Type B pancreatic cell (in vitro differentiated cells): ENCODE measurements at regions not wholly inside any gene's neighbourhood (a gene's known extent, or its start where the extent isn't known, plus 50 kb on each side); places are given as distances from the start of the nearest gene placed in this dataset.

Experiments used
- DNase-seq: peaks from one replicate; pipeline ENCODE4 v3.0.0; 2021; ENCODE audit warnings: mixed read lengths; ENCODE audit not compliant: unreplicated experiment; ENCODE audit errors: extremely low spot score
- H3K27ac Mint-ChIP-seq: 2 replicates; pipeline ENCODE4 v1.8.0; 2021; ENCODE audit warnings: mild to moderate bottlenecking, mixed read lengths
- H3K27me3 Mint-ChIP-seq: 2 replicates; pipeline ENCODE4 v1.8.0; 2021; ENCODE audit warnings: mixed read lengths
- H3K36me3 Mint-ChIP-seq: 2 replicates; pipeline ENCODE4 v1.8.0; 2021; ENCODE audit warnings: mixed read lengths
- H3K4me1 Mint-ChIP-seq: one replicate; pipeline ENCODE4 v1.8.0; 2021; ENCODE audit warnings: mixed read lengths; ENCODE audit not compliant: unreplicated experiment
- H3K4me3 Mint-ChIP-seq: 2 replicates; pipeline ENCODE4 v1.8.0; 2021; ENCODE audit warnings: mild to moderate bottlenecking, mixed read lengths
- H3K9me3 Mint-ChIP-seq: 2 replicates; pipeline ENCODE4 v1.8.0; 2021; ENCODE audit warnings: mixed read lengths
- TF ChIP-seq, protein P1 (sequence below): fragments of 200-600 bp; sonication (generic); conservative IDR thresholded peaks from 2 replicates; pipeline ENCODE4 v1.5.0; 2021; ENCODE audit warnings: antibody characterized with exemption, mild to moderate bottlenecking

DNA sequence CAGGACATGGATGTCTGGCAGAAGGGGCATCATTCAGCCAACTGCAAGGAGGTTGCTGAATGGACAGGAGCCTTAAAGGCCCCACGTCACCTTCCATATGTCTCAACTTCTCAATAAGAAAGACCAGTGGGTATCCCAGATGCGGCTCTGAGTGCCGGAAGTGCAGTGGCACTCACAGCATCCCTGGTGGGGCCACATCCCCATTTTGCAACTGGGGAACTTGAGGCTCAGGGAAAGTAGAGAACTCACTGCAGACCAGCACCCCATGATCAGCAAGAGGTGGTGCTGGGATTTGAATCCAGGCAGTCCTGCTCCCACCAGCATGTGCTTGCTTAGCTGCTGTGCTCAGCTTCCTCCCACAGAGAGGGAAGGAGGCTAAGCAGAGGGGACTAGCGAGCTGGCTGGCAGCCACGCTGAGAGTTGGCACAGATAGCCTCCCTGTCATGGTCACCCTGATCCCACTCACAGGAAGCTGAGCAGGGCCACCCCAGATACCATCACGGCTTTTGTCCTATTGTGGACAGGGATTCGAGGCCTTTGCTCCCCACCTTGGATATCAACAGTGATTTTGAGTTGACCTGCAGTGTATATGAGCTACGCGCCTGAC lies 294.2 kb upstream of the FOXF1 start:
- Mint-ChIP-seq H3K36me3 (no peaks in the 10 kb centered on the region), H3K4me1 (peaks cover 13% of the 10 kb centered on the region), H3K4me3 (no peak overlapping the region), H3K27me3 (peaks cover 44% of the 10 kb centered on the region), H3K9me3 (peaks cover 10% of the 10 kb centered on the region), H3K27ac (no peak overlapping the region)
- no peak for DNase-seq
- TF ChIP-seq, protein P1, sequence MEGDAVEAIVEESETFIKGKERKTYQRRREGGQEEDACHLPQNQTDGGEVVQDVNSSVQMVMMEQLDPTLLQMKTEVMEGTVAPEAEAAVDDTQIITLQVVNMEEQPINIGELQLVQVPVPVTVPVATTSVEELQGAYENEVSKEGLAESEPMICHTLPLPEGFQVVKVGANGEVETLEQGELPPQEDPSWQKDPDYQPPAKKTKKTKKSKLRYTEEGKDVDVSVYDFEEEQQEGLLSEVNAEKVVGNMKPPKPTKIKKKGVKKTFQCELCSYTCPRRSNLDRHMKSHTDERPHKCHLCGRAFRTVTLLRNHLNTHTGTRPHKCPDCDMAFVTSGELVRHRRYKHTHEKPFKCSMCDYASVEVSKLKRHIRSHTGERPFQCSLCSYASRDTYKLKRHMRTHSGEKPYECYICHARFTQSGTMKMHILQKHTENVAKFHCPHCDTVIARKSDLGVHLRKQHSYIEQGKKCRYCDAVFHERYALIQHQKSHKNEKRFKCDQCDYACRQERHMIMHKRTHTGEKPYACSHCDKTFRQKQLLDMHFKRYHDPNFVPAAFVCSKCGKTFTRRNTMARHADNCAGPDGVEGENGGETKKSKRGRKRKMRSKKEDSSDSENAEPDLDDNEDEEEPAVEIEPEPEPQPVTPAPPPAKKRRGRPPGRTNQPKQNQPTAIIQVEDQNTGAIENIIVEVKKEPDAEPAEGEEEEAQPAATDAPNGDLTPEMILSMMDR: no peak

DNA sequence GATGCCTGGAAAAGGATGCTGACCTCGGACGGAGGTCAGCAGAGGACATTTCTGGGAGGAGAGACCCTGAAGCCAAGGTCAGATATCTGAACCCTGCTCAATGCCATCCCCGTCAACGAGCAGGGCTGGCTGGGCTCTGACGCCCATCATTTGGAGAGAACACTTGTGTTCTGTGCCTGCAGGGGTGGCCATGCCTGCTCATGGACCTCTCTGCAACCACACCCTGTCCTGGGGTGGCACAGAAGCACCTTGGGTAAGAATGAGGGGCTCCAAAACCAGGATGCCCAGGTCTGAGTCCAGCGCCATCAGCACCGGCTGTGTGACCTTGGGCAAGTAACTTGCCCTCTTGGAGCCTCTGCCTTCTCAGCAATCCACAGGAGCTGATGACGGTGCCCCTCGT lies 293.7 kb upstream of the FOXF1 start:
- Mint-ChIP-seq H3K4me3 (no peak overlapping the region), H3K9me3 (peaks cover 10% of the 10 kb centered on the region), H3K36me3 (no peaks in the 10 kb centered on the region), H3K27me3 (peaks cover 49% of the 10 kb centered on the region), H3K27ac (no peak overlapping the region), H3K4me1 (peaks cover 13% of the 10 kb centered on the region)
- DNase-seq: no peak
- TF ChIP-seq, protein P1: no peak

DNA sequence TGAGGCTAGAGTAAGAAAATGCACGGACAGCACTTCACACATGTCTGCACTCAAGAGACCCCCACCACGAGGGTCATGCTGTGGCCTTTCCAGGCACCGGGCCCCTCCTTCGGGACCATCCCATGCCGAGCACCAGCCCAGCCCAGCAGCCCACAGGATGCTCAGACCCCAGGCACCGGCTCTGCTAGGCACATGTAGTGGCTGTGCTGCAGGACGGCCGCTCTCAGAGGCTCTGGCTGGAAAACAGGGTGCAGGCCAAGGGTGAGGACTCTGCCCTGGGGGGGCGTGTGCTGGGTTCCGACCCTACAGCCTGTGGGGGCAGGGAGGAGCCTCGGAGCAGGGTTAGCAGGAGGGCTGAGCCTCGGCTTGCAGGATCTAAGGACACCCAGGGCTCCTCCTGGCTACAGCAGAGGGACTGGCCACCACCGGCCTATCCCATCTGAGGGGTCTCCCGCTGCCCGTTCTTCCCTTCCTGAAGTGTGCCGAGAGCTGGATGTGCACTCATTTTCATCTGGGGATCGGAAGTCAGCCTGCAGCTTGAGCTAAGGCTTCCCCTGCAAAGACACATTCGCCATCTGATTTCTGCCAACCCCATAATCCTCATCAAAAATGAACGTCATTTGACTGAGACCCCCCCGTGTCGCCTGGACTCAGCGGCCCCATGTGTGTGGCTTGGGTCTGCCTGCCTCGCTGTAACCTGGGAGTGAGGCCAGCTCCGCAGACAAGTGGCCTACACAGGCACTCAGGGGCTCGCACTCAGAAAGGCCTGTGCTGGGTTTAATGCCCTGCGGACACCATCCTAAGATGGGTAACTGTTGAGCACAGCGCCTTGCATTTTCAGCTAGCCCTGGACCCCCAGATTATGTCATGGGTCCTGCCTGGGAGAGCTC lies 293.1 kb upstream of the FOXF1 start:
- peaks cover 13% of the 10 kb centered on the region for H3K4me1 Mint-ChIP-seq
- H3K4me3 Mint-ChIP-seq: no peak overlapping the region
- TF ChIP-seq, protein P1: no peak
- no peaks in the 10 kb centered on the region for H3K36me3 Mint-ChIP-seq
- peaks cover 7% of the 10 kb centered on the region for H3K9me3 Mint-ChIP-seq
- DNase-seq: no peak
- H3K27ac Mint-ChIP-seq: no peak overlapping the region
- H3K27me3 Mint-ChIP-seq: peaks cover 55% of the 10 kb centered on the region

DNA sequence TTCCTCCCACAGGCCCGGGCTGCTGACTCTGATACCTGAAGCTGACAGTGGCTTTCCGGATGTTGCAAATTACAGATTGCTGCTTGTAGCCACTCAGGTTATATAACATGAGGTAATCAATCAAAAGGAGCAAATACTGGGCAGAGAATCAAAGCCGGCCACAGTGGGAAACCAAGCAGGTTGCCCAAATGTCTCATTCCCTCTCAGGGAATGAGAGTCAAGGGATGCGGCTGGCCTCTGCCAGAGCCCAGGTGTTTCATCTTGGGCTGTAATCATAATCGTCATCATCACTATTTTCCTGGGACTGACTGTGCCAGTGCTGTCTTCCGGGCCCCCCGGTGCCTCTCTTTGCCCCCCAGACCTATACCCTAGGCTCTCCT lies 292.4 kb upstream of the FOXF1 start:
- peaks cover 53% of the 10 kb centered on the region for H3K27me3 Mint-ChIP-seq
- no peak for DNase-seq
- TF ChIP-seq, protein P1: no peak
- H3K36me3 Mint-ChIP-seq: no peaks in the 10 kb centered on the region
- no peak overlapping the region for H3K4me3 Mint-ChIP-seq
- H3K4me1 Mint-ChIP-seq: peaks cover 14% of the 10 kb centered on the region
- H3K9me3 Mint-ChIP-seq: peaks cover under 1% of the 10 kb centered on the region
- H3K27ac Mint-ChIP-seq: no peak overlapping the region

DNA sequence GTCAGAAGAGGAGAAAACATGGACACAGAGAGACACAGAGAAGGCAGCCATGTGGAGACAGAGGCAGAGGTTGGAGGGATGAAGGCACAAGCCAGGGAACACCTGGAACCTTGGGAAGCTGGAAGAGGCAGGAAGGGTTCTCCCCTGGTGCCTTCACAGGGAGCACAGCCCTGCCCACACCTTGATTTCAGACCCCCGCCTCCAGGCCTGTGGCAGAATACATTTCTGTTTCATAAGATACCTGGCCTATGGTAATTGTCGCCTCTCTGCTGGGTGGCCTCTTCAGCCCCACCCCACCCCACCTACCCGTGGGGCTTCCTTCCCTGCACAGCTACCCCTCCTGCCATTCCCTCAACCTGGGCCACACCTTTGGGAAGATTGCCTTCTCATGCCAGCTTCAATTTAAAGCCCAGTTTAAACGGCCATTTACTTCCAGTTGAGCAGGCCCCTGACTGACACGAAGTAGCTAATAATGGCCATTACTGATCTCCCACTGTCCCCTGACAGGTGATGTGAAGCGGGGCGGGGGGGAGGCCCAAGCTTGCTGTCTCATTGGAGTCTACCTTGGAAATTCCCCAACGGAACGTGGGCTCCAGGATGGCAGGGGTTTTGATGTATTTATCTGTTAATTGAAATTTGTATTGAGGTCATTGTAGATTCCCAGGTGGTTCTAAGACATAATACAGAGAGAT lies 291.7 kb upstream of the FOXF1 start:
- Mint-ChIP-seq H3K27me3 (peaks cover 48% of the 10 kb centered on the region), H3K27ac (no peak overlapping the region), H3K4me3 (no peak overlapping the region), H3K36me3 (no peaks in the 10 kb centered on the region), H3K4me1 (peaks cover 21% of the 10 kb centered on the region), H3K9me3 (no peaks in the 10 kb centered on the region)
- no peak for DNase-seq
- TF ChIP-seq, protein P1: no peak
